ENCODE measurements at regions not wholly inside any gene's neighbourhood (a gene's known extent, or its start where the extent isn't known, plus 50 kb on each side); places are given as distances from the start of the nearest gene placed in this dataset.

- no peak overlapping the region for H3K4me3 ChIP-seq (ENCODE audit: low read length)
- no peak for DNase-seq (ENCODE audit: low read depth)
- TF ChIP-seq, protein P1, sequence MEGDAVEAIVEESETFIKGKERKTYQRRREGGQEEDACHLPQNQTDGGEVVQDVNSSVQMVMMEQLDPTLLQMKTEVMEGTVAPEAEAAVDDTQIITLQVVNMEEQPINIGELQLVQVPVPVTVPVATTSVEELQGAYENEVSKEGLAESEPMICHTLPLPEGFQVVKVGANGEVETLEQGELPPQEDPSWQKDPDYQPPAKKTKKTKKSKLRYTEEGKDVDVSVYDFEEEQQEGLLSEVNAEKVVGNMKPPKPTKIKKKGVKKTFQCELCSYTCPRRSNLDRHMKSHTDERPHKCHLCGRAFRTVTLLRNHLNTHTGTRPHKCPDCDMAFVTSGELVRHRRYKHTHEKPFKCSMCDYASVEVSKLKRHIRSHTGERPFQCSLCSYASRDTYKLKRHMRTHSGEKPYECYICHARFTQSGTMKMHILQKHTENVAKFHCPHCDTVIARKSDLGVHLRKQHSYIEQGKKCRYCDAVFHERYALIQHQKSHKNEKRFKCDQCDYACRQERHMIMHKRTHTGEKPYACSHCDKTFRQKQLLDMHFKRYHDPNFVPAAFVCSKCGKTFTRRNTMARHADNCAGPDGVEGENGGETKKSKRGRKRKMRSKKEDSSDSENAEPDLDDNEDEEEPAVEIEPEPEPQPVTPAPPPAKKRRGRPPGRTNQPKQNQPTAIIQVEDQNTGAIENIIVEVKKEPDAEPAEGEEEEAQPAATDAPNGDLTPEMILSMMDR (IDR thresholded peaks at IDR 0.05; ENCODE audit: insufficient read depth, low read depth, low read length, missing control alignments): no peak
Measured at GRCh38 chr2:105504459-105504858, 105.6 kb upstream of the FHL2 start.

GRCh38 chr2:105502625-105503334 lies 103.9 kb upstream of the FHL2 start:
- DNase-seq (ENCODE audit: low read depth): no peak

DNA sequence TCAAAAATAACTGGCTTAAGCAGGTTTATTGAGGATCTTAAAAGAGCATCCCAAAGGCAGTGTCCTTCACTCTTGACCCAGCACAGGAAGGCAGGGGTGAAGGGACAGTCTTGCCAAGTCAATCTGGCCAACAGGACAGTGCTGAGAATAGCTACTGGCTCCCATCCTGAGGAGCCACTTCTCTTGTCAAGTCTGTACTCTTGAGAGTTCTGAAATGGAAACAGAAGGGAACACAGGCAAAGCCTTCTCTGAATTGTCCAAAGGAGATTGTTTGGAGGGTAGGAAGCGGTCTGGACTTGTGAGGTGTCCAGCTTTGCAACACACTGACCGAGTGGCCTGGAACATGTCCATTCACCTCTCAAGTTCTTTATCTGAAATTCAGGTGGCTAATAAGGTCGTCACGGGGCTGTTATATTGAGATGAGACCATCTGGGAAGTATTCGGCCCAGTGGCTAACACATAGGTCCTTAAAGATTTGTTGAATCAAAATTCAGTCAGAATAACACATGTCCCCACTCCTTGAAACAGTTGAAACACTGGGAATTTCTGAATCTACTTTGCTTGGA lies 99.5 kb upstream of the FHL2 start:
- H3K4me3 ChIP-seq (ENCODE audit: low read length): no peak overlapping the region
- TF ChIP-seq, protein P1 (IDR thresholded peaks at IDR 0.05; ENCODE audit: insufficient read depth, low read depth, low read length, missing control alignments): no peak
- DNase-seq (ENCODE audit: low read depth): no peak

More at GRCh38 chr2:105502625-105503334, 103.9 kb upstream of the FHL2 start:
- TF ChIP-seq, protein P1 (IDR thresholded peaks at IDR 0.05; ENCODE audit: insufficient read depth, low read depth, low read length, missing control alignments): no peak
- H3K4me3 ChIP-seq (ENCODE audit: low read length): no peak overlapping the region

GRCh38 chr2:105497094-105497493 lies 98.2 kb upstream of the FHL2 start:
- no peak overlapping the region for H3K4me3 ChIP-seq (ENCODE audit: low read length)
- TF ChIP-seq, protein P1 (IDR thresholded peaks at IDR 0.05; ENCODE audit: insufficient read depth, low read depth, low read length, missing control alignments): no peak
- DNase-seq (ENCODE audit: low read depth): no peak

DNA sequence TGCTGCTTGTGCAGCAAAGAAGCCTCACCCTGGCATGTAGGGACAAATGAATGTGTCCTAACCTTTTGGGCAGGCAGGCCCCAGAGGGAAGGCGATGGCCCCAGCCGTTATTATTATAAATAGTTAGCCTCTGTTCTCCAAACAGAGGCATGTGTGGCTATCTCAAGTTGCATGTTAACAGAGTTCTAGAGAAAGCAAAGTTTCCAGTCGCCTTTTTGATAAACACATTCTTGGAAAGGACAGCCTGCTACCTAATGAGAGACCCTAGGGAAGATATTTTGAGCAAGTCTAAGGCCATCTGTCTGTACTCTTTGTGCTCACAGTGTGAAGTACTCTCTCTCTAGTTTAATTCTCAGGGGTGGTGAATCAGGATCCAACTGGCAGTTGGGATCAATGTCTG lies 97.4 kb upstream of the FHL2 start:
- no peak overlapping the region for H3K4me3 ChIP-seq (ENCODE audit: low read length)
- TF ChIP-seq, protein P1 (IDR thresholded peaks at IDR 0.05; ENCODE audit: insufficient read depth, low read depth, low read length, missing control alignments): no peak
- no peak for DNase-seq (ENCODE audit: low read depth)

GRCh38 chr2:105494683-105495425 lies 96.0 kb upstream of the FHL2 start:
- no peak for DNase-seq (ENCODE audit: low read depth)
- H3K4me3 ChIP-seq (ENCODE audit: low read length): no peak overlapping the region
- TF ChIP-seq, protein P1 (IDR thresholded peaks at IDR 0.05; ENCODE audit: insufficient read depth, low read depth, low read length, missing control alignments): no peak

Data from epithelial cell of esophagus (primary cell).